ENCODE measurements at regions not wholly inside any gene's neighbourhood (a gene's known extent, or its start where the extent isn't known, plus 50 kb on each side); places are given as distances from the start of the nearest gene placed in this dataset.

GRCh38 chr6:143614235-143614634 lies 63.5 kb upstream of the PHACTR2 start:
- DNase-seq (ENCODE audit: low read depth) = no peak
- TF ChIP-seq CTCF (IDR thresholded peaks at IDR 0.05; ENCODE audit: insufficient read depth, low read length) = no peak
- no peak overlapping the region for H3K4me3 ChIP-seq (ENCODE audit: low read depth, low read length)

DNA sequence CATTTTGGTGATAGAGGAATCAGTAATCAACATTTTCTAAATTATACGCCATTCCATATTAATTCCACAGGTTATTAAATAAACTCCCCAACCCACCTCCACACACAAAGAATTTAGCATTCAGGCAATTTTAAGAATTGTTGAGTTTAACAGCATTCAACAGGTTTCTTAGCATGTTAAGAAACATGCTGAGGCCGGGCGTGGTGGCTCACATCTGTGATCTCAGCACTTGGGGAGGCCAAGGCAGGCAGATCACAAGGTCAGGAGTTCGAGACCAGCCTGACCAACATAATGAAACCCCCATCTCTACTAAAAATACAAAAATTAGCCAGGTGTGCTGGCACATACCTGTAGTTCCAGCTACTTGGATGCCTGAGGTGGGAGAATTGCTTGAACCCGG lies 64.0 kb upstream of the PHACTR2 start:
- TF ChIP-seq CTCF (IDR thresholded peaks at IDR 0.05; ENCODE audit: insufficient read depth, low read length) = no peak
- no peak for DNase-seq (ENCODE audit: low read depth)
- H3K4me3 ChIP-seq (ENCODE audit: low read depth, low read length) = no peak overlapping the region

- TF ChIP-seq CTCF (IDR thresholded peaks at IDR 0.05; ENCODE audit: insufficient read depth, low read length) = no peak
- no peak for DNase-seq (ENCODE audit: low read depth)
- H3K4me3 ChIP-seq (ENCODE audit: low read depth, low read length) = no peak overlapping the region
Measured at GRCh38 chr6:143612186-143612585, 65.6 kb upstream of the PHACTR2 start.

GRCh38 chr6:143611580-143611979 lies 66.2 kb upstream of the PHACTR2 start:
- H3K4me3 ChIP-seq (ENCODE audit: low read depth, low read length) = no peak overlapping the region
- no peak for DNase-seq (ENCODE audit: low read depth)
- no peak for TF ChIP-seq CTCF (IDR thresholded peaks at IDR 0.05; ENCODE audit: insufficient read depth, low read length)

DNA sequence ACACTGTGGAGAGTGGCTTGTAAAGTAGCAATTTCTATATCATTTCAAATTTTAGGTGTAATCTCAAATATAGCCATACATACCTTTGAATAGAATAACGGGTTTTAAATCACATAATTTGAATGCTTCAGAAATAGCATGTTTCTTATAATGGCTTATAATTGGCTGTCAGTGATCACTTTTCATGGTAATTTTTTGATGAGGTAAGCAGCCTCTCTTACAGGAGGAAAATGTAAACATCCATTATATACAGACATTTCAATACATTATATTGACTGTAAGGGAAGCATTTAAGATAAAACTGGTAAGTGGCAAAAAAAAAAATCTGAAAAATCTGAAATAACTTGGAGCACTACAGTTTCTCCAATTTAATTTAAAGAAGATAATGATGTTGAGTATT lies 67.8 kb upstream of the PHACTR2 start:
- no peak for TF ChIP-seq CTCF (IDR thresholded peaks at IDR 0.05; ENCODE audit: insufficient read depth, low read length)
- H3K4me3 ChIP-seq (ENCODE audit: low read depth, low read length) = no peak overlapping the region
- no peak for DNase-seq (ENCODE audit: low read depth)

GRCh38 chr6:143609501-143609900 lies 68.3 kb upstream of the PHACTR2 start:
- TF ChIP-seq CTCF (IDR thresholded peaks at IDR 0.05; ENCODE audit: insufficient read depth, low read length) = no peak
- no peak for DNase-seq (ENCODE audit: low read depth)
- no peak overlapping the region for H3K4me3 ChIP-seq (ENCODE audit: low read depth, low read length)

GRCh38 chr6:143608906-143609305 lies 68.9 kb upstream of the PHACTR2 start:
- no peak for DNase-seq (ENCODE audit: low read depth)
- H3K4me3 ChIP-seq (ENCODE audit: low read depth, low read length) = no peak overlapping the region
- TF ChIP-seq CTCF (IDR thresholded peaks at IDR 0.05; ENCODE audit: insufficient read depth, low read length) = no peak

Data from fibroblast of the aortic adventitia (primary cell).